Tibial nerve (tissue), 4 donors: ENCODE measurements at regions not wholly inside any gene's neighbourhood (a gene's known extent, or its start where the extent isn't known, plus 50 kb on each side); places are given as distances from the start of the nearest gene placed in this dataset.

Experiments used
- CTCF ChIP-seq, 5 experiments: fragments of 200-600 bp in 3 of 5; fragments of 450-650 bp in 2 of 5; sonication (generic) in 3 of 5; IDR thresholded peaks; one replicate each; pipeline ENCODE4 v1.5.1; 2016 to 2019; ENCODE audit warnings: antibody characterized with exemption in 5 of 5, mild to moderate bottlenecking in 3 of 5, moderate library complexity in 2 of 5
- EP300 ChIP-seq, 2 donors: sonication (generic); formaldehyde crosslinking; IDR thresholded peaks; one replicate each; pipeline ENCODE4 v1.6.1; 2017; ENCODE audit warnings: antibody characterized with exemption in 2 of 2, mild to moderate bottlenecking in 1 of 2
- POLR2A ChIP-seq, 2 donors: fragments of 450-650 bp; IDR thresholded peaks; one replicate each; pipeline ENCODE4 v1.6.1; 2017; ENCODE audit warnings: antibody characterized with exemption in 2 of 2, mild to moderate bottlenecking in 2 of 2, moderate library complexity in 2 of 2

- TF ChIP-seq CTCF (IDR thresholded peaks at IDR 0.05) (no peak), POLR2A (IDR thresholded peaks at IDR 0.05) (no peak), EP300 (IDR thresholded peaks at IDR 0.05) (no peak)
Observed at GRCh38 chr2:47650001-47650535, 79.3 kb upstream of the KCNK12 start.
